Panc1 (cell line): ENCODE measurements at regions not wholly inside any gene's neighbourhood (a gene's known extent, or its start where the extent isn't known, plus 50 kb on each side); places are given as distances from the start of the nearest gene placed in this dataset.

Experiments
- ATAC-seq: fragments of 200-7000 bp; cut with Tn5 transposase; 2 replicates; pipeline ENCODE4 v1.9.1; 2020; ENCODE audit warnings: mild to moderate bottlenecking, moderate library complexity
- BruUV-seq: library from RNA; stranded (reverse); fragments of 400-500 nt; replicated peaks from 2 replicates; lab custom pipeline; 2021; lab: Mats Ljungman, UMichigan
- CTCF ChIA-PET: fragments of 300-600 bp; sonication (Branson Sonifier 250); formaldehyde crosslinking; loops from one replicate; lab custom pipeline; 2022; ENCODE audit warnings: antibody characterized with exemption; lab: Charles Lee
- POLR2A ChIA-PET: fragments of 300-600 bp; sonication (Branson Sonifier 250); formaldehyde crosslinking; loops from one replicate; lab custom pipeline; 2022; ENCODE audit warnings: antibody characterized with exemption; lab: Charles Lee
- DNase-seq: peaks from one replicate; pipeline ENCODE4 v3.0.0-alpha.2; 2010; ENCODE audit warnings: low read depth, low spot score
- H3K27ac ChIP-seq: 2 replicates; pipeline ENCODE4 v1.5.1; 2011; ENCODE audit warnings: mild to moderate bottlenecking, low read length, inconsistent platforms
- H3K27me3 ChIP-seq: fragments of 200-500 bp; sonication (Bioruptor generic); 2 replicates; pipeline ENCODE4 v1.6.0; 2014; ENCODE audit warnings: low read length, inconsistent platforms; ENCODE audit not compliant: control insufficient read depth, insufficient read depth
- H3K36me3 ChIP-seq: fragments of 200-500 bp; sonication (Bioruptor generic); 2 replicates; pipeline ENCODE4 v1.5.1; 2014; ENCODE audit warnings: inconsistent platforms, mild to moderate bottlenecking, low read length, moderate library complexity; ENCODE audit not compliant: control insufficient read depth, insufficient read depth
- H3K4me1 ChIP-seq: 2 replicates; pipeline ENCODE4 v1.5.1; 2011; ENCODE audit warnings: inconsistent platforms, mild to moderate bottlenecking, low read length, moderate library complexity; ENCODE audit not compliant: control insufficient read depth, insufficient read depth
- H3K4me3 ChIP-seq, 2 experiments: 2 replicates each; pipeline ENCODE4 v1.5.1; 2011 to 2012; ENCODE audit warnings: low read depth in 2 of 2, low read length in 2 of 2, mild to moderate bottlenecking in 2 of 2, inconsistent platforms in 1 of 2, moderate library complexity in 1 of 2
- H3K9me3 ChIP-seq: fragments of 200-500 bp; sonication (Bioruptor generic); 2 replicates; pipeline ENCODE4 v1.5.1; 2014; ENCODE audit warnings: low read depth, mild to moderate bottlenecking, inconsistent platforms, low read length, moderate library complexity; ENCODE audit not compliant: control insufficient read depth, insufficient read depth
- POLR2AphosphoS5 ChIP-seq: IDR thresholded peaks from 2 replicates; pipeline ENCODE4 v1.6.1; 2012; ENCODE audit warnings: mild to moderate bottlenecking, low read depth, low read length, moderate library complexity
- SIN3A ChIP-seq: IDR thresholded peaks from 2 replicates; pipeline ENCODE4 v1.6.1; 2012; ENCODE audit warnings: low read depth, mild to moderate bottlenecking, low read length, moderate library complexity, borderline replicate concordance; ENCODE audit not compliant: insufficient read depth
- TCF7L2 ChIP-seq: IDR thresholded peaks from 2 replicates; pipeline ENCODE4 v1.6.1; 2011; ENCODE audit warnings: mild to moderate bottlenecking, low read depth, low read length, inconsistent platforms
- in situ Hi-C: cut with HindIII; loops from 2 replicates; pipeline ENCODE4 v1.10.0; 2016; ENCODE audit warnings: low sequenced_read_pairs, low pct_unique_long_range_greater_than_20kb
- intact Hi-C: fragments of 100-400 bp; cut with micrococcal nuclease; formaldehyde crosslinking; loops from one replicate; pipeline ENCODE4 v1.10.0; 2022; ENCODE audit not compliant: unreplicated experiment
- TF ChIP-seq, protein P1 (sequence below), 2 experiments: IDR thresholded peaks; 2 replicates each; pipeline ENCODE4 v1.6.1; 2011 to 2012; ENCODE audit warnings: low read depth in 2 of 2, control low read depth in 1 of 2, low read length in 1 of 2, mild to moderate bottlenecking in 1 of 2, moderate library complexity in 1 of 2; ENCODE audit not compliant: insufficient read depth in 1 of 2
- TF ChIP-seq, protein P2 (sequence below): fragments of 450-650 bp; IDR thresholded peaks from 2 replicates; pipeline ENCODE4 v1.5.1; 2017; ENCODE audit warnings: mild to moderate bottlenecking

DNA sequence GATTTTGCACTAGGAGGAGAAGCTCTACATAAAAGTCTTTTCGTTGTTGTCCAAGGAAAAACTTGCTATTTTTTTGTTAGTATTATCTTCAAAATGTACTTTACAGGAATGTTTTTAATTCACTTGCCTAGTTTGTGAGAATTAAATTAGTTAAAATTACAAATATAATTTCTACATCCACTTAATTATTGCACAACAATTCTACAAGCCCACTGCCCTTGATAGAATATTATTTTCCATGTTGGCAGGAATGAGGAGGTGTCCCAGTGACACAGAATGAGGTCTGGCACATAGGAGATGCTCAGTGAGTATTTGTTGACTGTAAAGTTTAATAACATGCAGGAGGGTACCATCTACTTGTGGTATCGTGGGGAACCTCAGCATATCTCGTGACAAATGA, 255.4 kb downstream of the SDHAF3 start:
- intact Hi-C loops (no loop called here), in situ Hi-C loops (no loop called here)
- POLR2A ChIA-PET, result no interaction called here
- Histone ChIP-seq H3K27me3 (no peaks in the 10 kb centered on the region), H3K9me3 (no peaks in the 10 kb centered on the region), H3K27ac (no peak overlapping the region), H3K4me3 (no peak overlapping the region), H3K36me3 (no peaks in the 10 kb centered on the region), H3K4me1 (no peaks in the 10 kb centered on the region)
- CTCF ChIA-PET, result no interaction called here
- BruUV-seq, result no TSS peak
- ATAC-seq (no peak), DNase-seq (no peak)
- TF ChIP-seq TCF7L2, result no peak
- TF ChIP-seq SIN3A, result no peak
- TF ChIP-seq, protein P1, sequence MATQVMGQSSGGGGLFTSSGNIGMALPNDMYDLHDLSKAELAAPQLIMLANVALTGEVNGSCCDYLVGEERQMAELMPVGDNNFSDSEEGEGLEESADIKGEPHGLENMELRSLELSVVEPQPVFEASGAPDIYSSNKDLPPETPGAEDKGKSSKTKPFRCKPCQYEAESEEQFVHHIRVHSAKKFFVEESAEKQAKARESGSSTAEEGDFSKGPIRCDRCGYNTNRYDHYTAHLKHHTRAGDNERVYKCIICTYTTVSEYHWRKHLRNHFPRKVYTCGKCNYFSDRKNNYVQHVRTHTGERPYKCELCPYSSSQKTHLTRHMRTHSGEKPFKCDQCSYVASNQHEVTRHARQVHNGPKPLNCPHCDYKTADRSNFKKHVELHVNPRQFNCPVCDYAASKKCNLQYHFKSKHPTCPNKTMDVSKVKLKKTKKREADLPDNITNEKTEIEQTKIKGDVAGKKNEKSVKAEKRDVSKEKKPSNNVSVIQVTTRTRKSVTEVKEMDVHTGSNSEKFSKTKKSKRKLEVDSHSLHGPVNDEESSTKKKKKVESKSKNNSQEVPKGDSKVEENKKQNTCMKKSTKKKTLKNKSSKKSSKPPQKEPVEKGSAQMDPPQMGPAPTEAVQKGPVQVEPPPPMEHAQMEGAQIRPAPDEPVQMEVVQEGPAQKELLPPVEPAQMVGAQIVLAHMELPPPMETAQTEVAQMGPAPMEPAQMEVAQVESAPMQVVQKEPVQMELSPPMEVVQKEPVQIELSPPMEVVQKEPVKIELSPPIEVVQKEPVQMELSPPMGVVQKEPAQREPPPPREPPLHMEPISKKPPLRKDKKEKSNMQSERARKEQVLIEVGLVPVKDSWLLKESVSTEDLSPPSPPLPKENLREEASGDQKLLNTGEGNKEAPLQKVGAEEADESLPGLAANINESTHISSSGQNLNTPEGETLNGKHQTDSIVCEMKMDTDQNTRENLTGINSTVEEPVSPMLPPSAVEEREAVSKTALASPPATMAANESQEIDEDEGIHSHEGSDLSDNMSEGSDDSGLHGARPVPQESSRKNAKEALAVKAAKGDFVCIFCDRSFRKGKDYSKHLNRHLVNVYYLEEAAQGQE (IDR thresholded peaks at IDR 0.05; ENCODE audit: insufficient read depth in 1 of 2, low read depth in 2 of 2, low read length in 1 of 2), result no peak
- no peak for TF ChIP-seq POLR2AphosphoS5
- TF ChIP-seq, protein P2, sequence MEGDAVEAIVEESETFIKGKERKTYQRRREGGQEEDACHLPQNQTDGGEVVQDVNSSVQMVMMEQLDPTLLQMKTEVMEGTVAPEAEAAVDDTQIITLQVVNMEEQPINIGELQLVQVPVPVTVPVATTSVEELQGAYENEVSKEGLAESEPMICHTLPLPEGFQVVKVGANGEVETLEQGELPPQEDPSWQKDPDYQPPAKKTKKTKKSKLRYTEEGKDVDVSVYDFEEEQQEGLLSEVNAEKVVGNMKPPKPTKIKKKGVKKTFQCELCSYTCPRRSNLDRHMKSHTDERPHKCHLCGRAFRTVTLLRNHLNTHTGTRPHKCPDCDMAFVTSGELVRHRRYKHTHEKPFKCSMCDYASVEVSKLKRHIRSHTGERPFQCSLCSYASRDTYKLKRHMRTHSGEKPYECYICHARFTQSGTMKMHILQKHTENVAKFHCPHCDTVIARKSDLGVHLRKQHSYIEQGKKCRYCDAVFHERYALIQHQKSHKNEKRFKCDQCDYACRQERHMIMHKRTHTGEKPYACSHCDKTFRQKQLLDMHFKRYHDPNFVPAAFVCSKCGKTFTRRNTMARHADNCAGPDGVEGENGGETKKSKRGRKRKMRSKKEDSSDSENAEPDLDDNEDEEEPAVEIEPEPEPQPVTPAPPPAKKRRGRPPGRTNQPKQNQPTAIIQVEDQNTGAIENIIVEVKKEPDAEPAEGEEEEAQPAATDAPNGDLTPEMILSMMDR, result no peak

DNA sequence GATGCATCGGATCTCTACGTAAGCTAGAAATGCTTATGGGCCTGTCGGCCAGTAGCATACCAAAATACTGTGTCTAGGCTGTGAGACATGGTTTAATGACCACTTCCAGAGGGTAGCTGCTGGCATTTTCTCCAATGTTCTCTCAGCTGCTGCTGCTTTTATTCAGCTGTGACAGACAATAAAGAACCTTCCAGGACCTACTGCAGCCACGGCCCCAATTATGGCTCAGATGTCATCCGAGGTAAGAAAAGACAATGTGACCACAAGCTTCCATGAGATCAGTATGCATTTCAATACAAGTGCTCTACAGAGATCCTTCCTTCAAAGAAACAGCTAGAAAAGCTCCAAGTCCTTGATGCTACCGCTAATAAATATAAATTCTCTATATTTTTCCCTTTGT, 256.2 kb downstream of the SDHAF3 start:
- in situ Hi-C loops, result no loop called here
- POLR2A ChIA-PET, result no interaction called here
- Histone ChIP-seq H3K36me3 (no peaks in the 10 kb centered on the region), H3K27me3 (no peaks in the 10 kb centered on the region), H3K27ac (no peak overlapping the region), H3K4me1 (no peaks in the 10 kb centered on the region), H3K4me3 (no peak overlapping the region), H3K9me3 (no peaks in the 10 kb centered on the region)
- CTCF ChIA-PET, result no interaction called here
- BruUV-seq, result no TSS peak
- intact Hi-C loops, result no loop called here
- TF ChIP-seq POLR2AphosphoS5, result no peak
- no peak for TF ChIP-seq TCF7L2
- TF ChIP-seq, protein P1 (IDR thresholded peaks at IDR 0.05; ENCODE audit: insufficient read depth in 1 of 2, low read depth in 2 of 2, low read length in 1 of 2), result no peak
- TF ChIP-seq SIN3A, result no peak
- TF ChIP-seq, protein P2, result no peak
- DNase-seq (no peak), ATAC-seq (no peak)
